IPS DF 6.9 (cell line): ENCODE measurements at regions not wholly inside any gene's neighbourhood (a gene's known extent, or its start where the extent isn't known, plus 50 kb on each side); places are given as distances from the start of the nearest gene placed in this dataset.
"Not testable (repeated sequence)": the region's sequence is repeated elsewhere in the genome, so short reads cannot be mapped to it uniquely, and the experiment has no call there.

Experiments
- DNase-seq: peaks from one replicate; pipeline ENCODE4 v3.0.0-alpha.2; 2013; ENCODE audit warnings: low read depth, low spot score
- H3K27ac ChIP-seq: one replicate; pipeline ENCODE4 v1.5.1; 2013; ENCODE audit warnings: low read length, control low read depth
- H3K27me3 ChIP-seq: 2 replicates; pipeline ENCODE4 v1.6.1; 2013; ENCODE audit warnings: mild to moderate bottlenecking, low read length; ENCODE audit not compliant: control insufficient read depth, insufficient read depth
- H3K36me3 ChIP-seq: 2 replicates; pipeline ENCODE4 v1.6.1; 2013; ENCODE audit warnings: low read length; ENCODE audit not compliant: control insufficient read depth, insufficient read depth
- H3K4me1 ChIP-seq: 2 replicates; pipeline ENCODE4 v1.6.1; 2013; ENCODE audit warnings: low read length; ENCODE audit not compliant: control insufficient read depth, insufficient read depth
- H3K4me3 ChIP-seq: 2 replicates; pipeline ENCODE4 v1.5.1; 2013; ENCODE audit warnings: mild to moderate bottlenecking, low read length
- H3K9me3 ChIP-seq: 2 replicates; pipeline ENCODE4 v1.6.1; 2013; ENCODE audit warnings: low read length, inconsistent platforms; ENCODE audit not compliant: control insufficient read depth, insufficient read depth
- WGBS: extraction: QIAGEN DNeasy Blood & Tissue Kit; methylation state at CpG from one replicate; pipeline ENCODE4 v1.1.7; 2013; ENCODE audit warnings: mixed read lengths, missing lambda C conversion rate; ENCODE audit not compliant: insufficient read length, insufficient coverage; 5-methylcytosine and 5-hydroxymethylcytosine counted together

DNA sequence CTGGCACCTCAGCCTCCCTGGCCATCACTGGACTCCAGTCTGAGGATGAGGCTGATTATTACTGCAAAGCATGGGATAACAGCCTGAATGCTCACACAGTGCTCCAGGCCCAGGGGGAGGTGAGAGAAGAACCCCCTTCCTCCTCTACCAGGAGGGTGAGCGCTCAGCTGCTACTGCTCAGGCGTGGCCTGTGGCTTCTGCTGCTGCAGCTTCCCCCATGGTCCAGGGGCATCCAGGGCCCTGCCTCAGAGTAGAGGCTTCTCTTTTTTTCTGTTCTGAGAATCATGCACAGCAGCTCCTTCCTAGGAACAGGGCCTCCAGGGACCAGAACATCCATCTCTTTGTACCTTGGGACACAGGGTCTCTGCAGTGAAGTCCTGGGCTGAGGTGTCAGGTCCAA lies 83.1 kb downstream of the VPREB1 start:
- Histone ChIP-seq H3K4me1 (no peaks in the 10 kb centered on the region), H3K27ac (no peak overlapping the region), H3K4me3 (no peak overlapping the region), H3K9me3 (no peaks in the 10 kb centered on the region), H3K36me3 (no peaks in the 10 kb centered on the region), H3K27me3 (peaks cover 59% of the 10 kb centered on the region)
- WGBS: no CpG with 5 or more reads among the region's 2 CpGs
- no peak for DNase-seq

DNA sequence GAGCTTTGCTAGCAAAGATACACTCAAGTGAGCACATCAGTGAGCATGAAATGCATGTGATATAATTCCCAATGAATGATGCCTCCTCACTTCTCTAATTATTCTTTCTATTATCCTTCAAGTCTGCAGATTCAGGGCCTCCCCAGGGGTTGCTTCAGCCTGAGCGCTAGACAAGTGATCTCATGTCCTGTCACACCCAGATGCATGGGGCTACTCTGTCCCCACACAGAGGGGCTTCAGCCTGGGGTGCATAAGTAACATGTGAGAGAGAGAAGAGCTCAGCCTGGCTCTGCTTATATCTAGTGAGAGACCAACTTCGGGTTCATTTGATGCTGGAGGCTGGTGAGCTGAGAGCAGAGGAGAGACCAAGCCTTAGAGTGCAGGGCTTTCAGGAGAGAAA lies 85.2 kb downstream of the VPREB1 start:
- H3K4me3 ChIP-seq: no peak overlapping the region
- no peaks in the 10 kb centered on the region for H3K4me1 ChIP-seq
- H3K36me3 ChIP-seq: no peaks in the 10 kb centered on the region
- H3K27ac ChIP-seq: no peak overlapping the region
- WGBS: no CpG with 5 or more reads among the region's 2 CpGs
- peaks cover 61% of the 10 kb centered on the region for H3K27me3 ChIP-seq
- DNase-seq: no peak
- H3K9me3 ChIP-seq: no peaks in the 10 kb centered on the region

DNA sequence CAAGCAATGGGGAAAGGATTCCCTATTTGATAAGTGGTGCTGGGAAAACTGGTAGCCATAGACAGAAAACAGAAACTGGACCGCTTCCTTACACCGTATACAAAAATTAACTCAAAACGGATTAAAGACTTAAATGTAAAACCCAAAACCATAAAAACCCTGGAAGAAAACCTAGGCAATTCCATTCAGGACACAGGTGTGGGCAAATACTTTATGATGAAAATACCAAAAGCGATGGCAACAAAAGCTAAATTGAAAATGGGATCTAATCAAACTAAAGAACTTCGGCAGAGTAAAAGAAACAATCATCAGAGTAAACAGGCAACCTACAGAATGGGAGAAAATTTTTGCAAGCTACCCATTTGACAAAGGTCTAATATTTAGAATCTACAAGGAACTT lies 91.1 kb downstream of the VPREB1 start:
- no CpG with 5 or more reads among the region's 5 CpGs for WGBS
- not testable (repeated sequence) for H3K4me1 ChIP-seq, H3K9me3 ChIP-seq, H3K4me3 ChIP-seq, H3K36me3 ChIP-seq, DNase-seq, H3K27ac ChIP-seq
- peaks cover 51% of the 10 kb centered on the region for H3K27me3 ChIP-seq

DNA sequence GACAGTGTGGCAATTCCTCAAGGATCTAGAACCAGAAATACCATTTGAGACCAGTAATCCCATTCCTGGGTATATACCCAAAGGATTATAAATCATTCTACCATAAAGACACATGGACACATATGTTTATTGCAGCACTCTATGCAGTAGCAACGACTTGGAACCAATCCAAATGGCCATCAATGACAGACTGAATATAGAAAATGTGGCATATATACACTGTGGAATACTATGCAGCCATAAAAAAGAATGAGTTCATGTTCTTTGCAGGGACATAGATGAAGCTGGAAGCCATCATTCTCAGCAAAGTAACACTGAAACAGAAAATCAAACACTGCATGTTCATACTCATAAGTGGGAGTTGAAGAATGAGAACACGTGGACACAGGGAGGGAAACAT lies 91.7 kb downstream of the VPREB1 start:
- H3K27me3 ChIP-seq: peaks cover 51% of the 10 kb centered on the region
- H3K9me3 ChIP-seq, H3K4me1 ChIP-seq, H3K27ac ChIP-seq, H3K36me3 ChIP-seq, DNase-seq, H3K4me3 ChIP-seq: not testable (repeated sequence)
- no CpG with 5 or more reads among the region's 2 CpGs for WGBS

DNA sequence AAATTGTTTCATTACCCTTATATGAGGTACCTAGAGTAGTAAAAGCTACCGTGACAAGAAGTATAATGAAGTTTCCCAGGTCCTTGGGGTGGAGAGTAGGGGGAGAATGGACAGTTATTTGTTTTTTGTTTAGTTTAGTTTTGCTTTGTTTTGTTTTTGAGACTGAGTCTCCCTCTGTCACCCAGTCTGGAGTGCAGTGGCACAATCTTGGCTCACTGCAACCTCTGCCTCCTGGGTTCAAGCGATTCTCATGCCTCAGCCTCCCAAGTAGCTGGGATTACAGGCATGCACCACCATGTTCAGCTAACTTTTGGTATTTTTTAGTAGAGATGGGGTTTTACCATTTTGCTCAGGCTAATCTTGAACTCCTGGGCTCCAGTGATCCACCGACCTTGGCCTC lies 94.2 kb downstream of the VPREB1 start:
- not testable (repeated sequence) for H3K4me1 ChIP-seq, H3K36me3 ChIP-seq, H3K9me3 ChIP-seq, H3K4me3 ChIP-seq, H3K27ac ChIP-seq, DNase-seq
- WGBS: no CpG with 5 or more reads among the region's 3 CpGs
- peaks cover 52% of the 10 kb centered on the region for H3K27me3 ChIP-seq

DNA sequence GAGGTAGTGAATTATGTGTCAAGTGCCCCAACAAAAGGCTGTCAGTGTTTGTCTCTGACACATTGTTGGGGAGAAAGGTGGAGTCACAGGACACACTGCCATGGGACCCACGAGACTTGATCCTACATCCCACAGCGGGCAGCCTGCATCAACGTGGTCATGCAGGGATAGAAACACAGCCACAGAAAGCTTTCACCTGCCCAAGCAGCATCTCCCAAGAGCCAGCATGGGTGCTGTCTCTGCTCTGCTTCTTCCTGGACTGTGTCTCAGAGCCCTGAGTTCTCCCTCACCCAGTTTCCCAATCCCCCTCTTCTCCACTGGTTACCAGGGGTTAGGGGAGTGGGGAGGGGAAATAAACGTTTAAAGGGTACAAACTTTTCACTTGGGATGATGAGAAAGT lies 97.2 kb downstream of the VPREB1 start:
- Histone ChIP-seq H3K4me1 (no peaks in the 10 kb centered on the region), H3K9me3 (no peaks in the 10 kb centered on the region), H3K27ac (no peak overlapping the region), H3K36me3 (no peaks in the 10 kb centered on the region), H3K4me3 (no peak overlapping the region), H3K27me3 (peaks cover 54% of the 10 kb centered on the region)
- no peak for DNase-seq
- WGBS: no CpG with 5 or more reads among the region's 4 CpGs

DNA sequence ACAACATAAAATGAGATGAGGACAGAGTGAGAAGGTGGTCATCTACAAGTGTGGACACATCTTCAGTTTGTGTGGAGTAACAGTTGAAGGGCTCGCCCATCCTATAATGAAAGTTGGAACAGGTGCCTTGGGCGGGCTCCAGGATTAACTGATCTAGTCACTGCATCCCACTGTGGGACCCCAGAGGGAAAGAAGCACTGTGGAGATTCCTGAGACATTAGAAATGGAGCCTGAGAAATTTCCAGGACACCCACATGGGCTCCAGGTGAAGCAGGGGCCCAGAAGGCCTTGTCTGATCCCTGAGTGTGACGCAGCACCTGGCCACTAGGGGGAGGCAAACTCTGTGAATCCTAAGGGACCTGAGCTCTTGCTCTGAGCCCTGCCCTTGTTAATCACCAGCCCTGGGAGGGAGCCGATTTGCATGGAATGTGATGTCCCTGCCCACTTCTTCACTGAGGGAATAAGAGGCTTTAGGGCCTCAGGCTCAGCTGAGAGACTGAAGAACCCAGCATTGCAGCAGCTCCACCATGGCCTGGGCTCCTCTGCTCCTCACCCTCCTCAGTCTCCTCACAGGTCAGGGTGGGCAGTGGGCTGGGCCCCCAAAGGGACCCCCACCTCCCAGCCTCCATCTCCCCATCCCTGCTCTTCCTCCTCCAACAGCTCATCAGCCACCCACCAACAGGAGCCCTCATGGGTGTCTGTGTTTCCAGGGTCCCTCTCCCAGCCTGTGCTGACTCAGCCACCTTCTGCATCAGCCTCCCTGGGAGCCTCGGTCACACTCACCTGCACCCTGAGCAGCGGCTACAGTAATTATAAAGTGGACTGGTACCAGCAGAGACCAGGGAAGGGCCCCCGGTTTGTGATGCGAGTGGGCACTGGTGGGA lies 98.4 kb downstream of the VPREB1 start:
- Histone ChIP-seq H3K9me3 (no peaks in the 10 kb centered on the region), H3K36me3 (no peaks in the 10 kb centered on the region), H3K4me1 (0 out of 2 replicates have a peak, but pooled peaks cover under 1% of the 10 kb centered on the region), H3K4me3 (no peak overlapping the region), H3K27ac (no peak overlapping the region), H3K27me3 (peaks cover 54% of the 10 kb centered on the region)
- no CpG with 5 or more reads among the region's 8 CpGs for WGBS
- DNase-seq: peak; percentile 79

DNA sequence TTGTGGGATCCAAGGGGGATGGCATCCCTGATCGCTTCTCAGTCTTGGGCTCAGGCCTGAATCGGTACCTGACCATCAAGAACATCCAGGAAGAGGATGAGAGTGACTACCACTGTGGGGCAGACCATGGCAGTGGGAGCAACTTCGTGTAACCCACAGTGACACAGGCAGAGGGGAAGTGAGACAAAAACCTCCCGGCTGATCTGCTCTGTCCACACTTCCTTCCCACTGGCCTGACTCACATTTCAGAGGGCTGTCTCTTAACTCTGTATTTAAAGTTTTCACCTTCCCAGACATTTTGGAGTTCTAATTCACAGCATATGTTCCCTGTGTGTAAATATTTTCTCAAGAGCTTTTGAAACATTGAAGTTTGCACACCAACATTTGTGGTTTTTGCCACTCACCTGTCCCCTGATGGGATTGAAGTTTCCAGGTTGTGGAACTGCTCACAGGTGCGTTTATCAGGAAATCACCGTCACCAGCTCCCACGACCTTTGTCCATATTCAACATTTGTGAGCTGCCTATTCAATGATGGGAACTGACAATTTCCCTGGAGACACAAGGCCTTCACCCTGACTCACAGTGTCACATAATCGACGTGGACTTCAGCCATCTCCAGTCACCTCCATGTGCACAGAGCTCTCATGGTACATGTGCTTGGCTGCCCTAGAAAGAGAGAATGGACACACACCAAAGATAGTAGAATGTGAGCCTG lies 99.2 kb downstream of the VPREB1 start:
- Histone ChIP-seq H3K4me1 (peaks cover 1% of the 10 kb centered on the region; the same call in 1 of the 2 replicates), H3K36me3 (no peaks in the 10 kb centered on the region), H3K4me3 (no peak overlapping the region), H3K9me3 (no peaks in the 10 kb centered on the region), H3K27ac (no peak overlapping the region), H3K27me3 (peaks cover 55% of the 10 kb centered on the region)
- no peak for DNase-seq
- no CpG with 5 or more reads among the region's 9 CpGs for WGBS

DNA sequence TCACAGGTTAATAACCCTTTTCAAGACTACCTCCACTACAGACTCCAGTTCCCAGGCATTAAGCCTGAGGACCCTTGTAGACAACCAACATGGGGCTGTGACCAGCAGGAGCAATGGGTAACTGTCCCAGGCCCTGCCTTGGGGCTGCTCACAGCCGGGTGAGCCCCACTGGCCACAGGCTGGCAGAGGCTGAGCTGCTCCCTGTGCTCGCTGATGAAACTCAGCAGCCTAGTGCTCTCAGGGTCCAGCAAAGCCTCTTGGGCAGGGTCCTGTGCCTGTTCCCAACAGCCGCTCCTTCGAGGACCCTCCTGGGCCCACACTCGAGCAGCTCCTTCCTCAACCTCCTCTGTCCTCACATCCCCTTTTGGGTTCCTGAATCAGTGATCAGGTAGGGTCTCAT lies 99.8 kb downstream of the VPREB1 start:
- Histone ChIP-seq H3K4me1 (peaks cover 1% of the 10 kb centered on the region; the same call in 1 of the 2 replicates), H3K27ac (no peak overlapping the region), H3K36me3 (no peaks in the 10 kb centered on the region), H3K4me3 (no peak overlapping the region), H3K9me3 (no peaks in the 10 kb centered on the region), H3K27me3 (peaks cover 55% of the 10 kb centered on the region)
- WGBS: no CpG with 5 or more reads among the region's 5 CpGs
- no peak for DNase-seq

DNA sequence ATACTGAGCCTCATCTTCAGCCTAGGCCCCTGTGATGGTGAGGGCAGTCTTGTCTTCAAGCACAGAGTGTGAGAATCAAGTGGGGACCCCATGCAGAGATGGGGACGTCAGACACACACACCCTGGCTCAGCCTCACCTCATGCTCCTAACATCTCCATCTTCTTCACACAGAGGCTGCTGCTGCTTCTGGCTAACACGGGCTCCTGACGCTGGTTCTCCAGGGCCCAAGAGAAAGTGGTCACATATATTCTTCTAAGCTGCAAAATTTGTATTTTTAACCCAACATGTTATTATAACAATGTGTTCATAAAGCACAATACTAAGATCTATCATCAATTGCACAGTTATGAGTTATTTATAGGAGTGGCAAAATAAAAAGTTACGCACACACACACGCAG lies 101.2 kb downstream of the VPREB1 start:
- Histone ChIP-seq H3K36me3 (no peaks in the 10 kb centered on the region), H3K4me3 (no peak overlapping the region), H3K27ac (no peak overlapping the region), H3K27me3 (peaks cover 48% of the 10 kb centered on the region), H3K9me3 (no peaks in the 10 kb centered on the region), H3K4me1 (peaks cover 1% of the 10 kb centered on the region; the same call in 1 of the 2 replicates)
- no CpG with 5 or more reads among the region's 5 CpGs for WGBS
- no peak for DNase-seq
